ENCODE measurements at regions not wholly inside any gene's neighbourhood (a gene's known extent, or its start where the extent isn't known, plus 50 kb on each side); places are given as distances from the start of the nearest gene placed in this dataset.

GRCh38 chrX:39718981-39719380 is 378.8 kb downstream of the BCOR start:
- intact Hi-C loops (cut with micrococcal nuclease) = no loop called here
- Histone ChIP-seq H3K36me3 (ENCODE audit: control insufficient read depth, insufficient read depth, low read length) (no peaks in the 10 kb centered on the region), H3K27me3 (ENCODE audit: control insufficient read depth, insufficient read depth, low read length) (no peaks in the 10 kb centered on the region), H3K4me1 (ENCODE audit: control insufficient read depth, insufficient read depth, low read length) (no peaks in the 10 kb centered on the region), H3K4me3 (ENCODE audit: low read length) (no peak overlapping the region), H3K9me3 (ENCODE audit: control insufficient read depth, insufficient read depth, low read length) (no peaks in the 10 kb centered on the region), H3K27ac (ENCODE audit: low read length) (no peak overlapping the region)
- WGBS (ENCODE audit: insufficient coverage) = 82% methylated on average over 1 of the region's 2 CpGs
- TF ChIP-seq CTCF (IDR thresholded peaks at IDR 0.05) = no peak
- DNase-seq (no peak), ATAC-seq (no peak)
- Mint-ChIP-seq H3K36me3 (no peaks in the 10 kb centered on the region), H3K4me3 (no peak overlapping the region), H3K4me1 (no peaks in the 10 kb centered on the region), H3K27ac (no peak overlapping the region), H3K27me3 (ENCODE audit: low read depth in 2 of 2) (peaks cover 10 to 21% of the 10 kb centered on the region in 2 donors), H3K9me3 (no peaks in the 10 kb centered on the region)

- Histone ChIP-seq H3K36me3 (ENCODE audit: control insufficient read depth, insufficient read depth, low read length) (no peaks in the 10 kb centered on the region), H3K4me1 (ENCODE audit: control insufficient read depth, insufficient read depth, low read length) (no peaks in the 10 kb centered on the region), H3K4me3 (ENCODE audit: low read length) (no peak overlapping the region), H3K27ac (ENCODE audit: low read length) (no peak overlapping the region), H3K27me3 (ENCODE audit: control insufficient read depth, insufficient read depth, low read length) (no peaks in the 10 kb centered on the region), H3K9me3 (ENCODE audit: control insufficient read depth, insufficient read depth, low read length) (no peaks in the 10 kb centered on the region)
- Mint-ChIP-seq H3K4me1 (no peaks in the 10 kb centered on the region), H3K27me3 (ENCODE audit: low read depth in 2 of 2) (peaks cover 10 to 22% of the 10 kb centered on the region in 2 donors), H3K4me3 (no peak overlapping the region), H3K9me3 (no peaks in the 10 kb centered on the region), H3K27ac (no peak overlapping the region), H3K36me3 (no peaks in the 10 kb centered on the region)
- intact Hi-C loops (cut with micrococcal nuclease) = no loop called here
- no peak for TF ChIP-seq CTCF (IDR thresholded peaks at IDR 0.05)
- DNase-seq (no peak), ATAC-seq (no peak)
- WGBS (ENCODE audit: insufficient coverage) = 100% methylated on average over 1 of the region's 2 CpGs
Measured at GRCh38 chrX:39720945-39721344, 376.8 kb downstream of the BCOR start.

- 82% methylated on average over 10 of the region's 12 CpGs for WGBS (ENCODE audit: insufficient coverage)
Measured at GRCh38 chrX:39721566-39722279, 376.0 kb downstream of the BCOR start.

More at GRCh38 chrX:39721566-39722279, 376.0 kb downstream of the BCOR start:
- Histone ChIP-seq H3K27me3 (ENCODE audit: control insufficient read depth, insufficient read depth, low read length) (no peaks in the 10 kb centered on the region), H3K27ac (ENCODE audit: low read length) (no peak overlapping the region), H3K4me1 (ENCODE audit: control insufficient read depth, insufficient read depth, low read length) (no peaks in the 10 kb centered on the region), H3K9me3 (ENCODE audit: control insufficient read depth, insufficient read depth, low read length) (no peaks in the 10 kb centered on the region), H3K36me3 (ENCODE audit: control insufficient read depth, insufficient read depth, low read length) (no peaks in the 10 kb centered on the region), H3K4me3 (ENCODE audit: low read length) (no peak overlapping the region)
- Mint-ChIP-seq H3K36me3 (no peaks in the 10 kb centered on the region), H3K9me3 (no peaks in the 10 kb centered on the region), H3K27ac (no peak overlapping the region), H3K4me1 (no peaks in the 10 kb centered on the region), H3K27me3 (ENCODE audit: low read depth in 2 of 2) (peaks cover 10 to 30% of the 10 kb centered on the region in 2 donors), H3K4me3 (no peak overlapping the region)
- no peak for ATAC-seq
- DNase-seq = no peak
- no peak for TF ChIP-seq CTCF (IDR thresholded peaks at IDR 0.05)
- intact Hi-C loops (cut with micrococcal nuclease) = no loop called here

Measured in natural killer cell (primary cell).